Activated naive CD8-positive, alpha-beta T cell treated with anti-CD3 and anti-CD28 coated beads, Interleukin-2, amount 50 U/mL, for 24 hours (primary cell): ENCODE measurements at regions not wholly inside any gene's neighbourhood (a gene's known extent, or its start where the extent isn't known, plus 50 kb on each side); places are given as distances from the start of the nearest gene placed in this dataset.
"Not testable (repeated sequence)": the region's sequence is repeated elsewhere in the genome, so short reads cannot be mapped to it uniquely, and the experiment has no call there.

Experiments used
- ATAC-seq: fragments of 150-1000 bp; cut with Tn5 transposase; one replicate; pipeline ENCODE4 v1.10.0; 2021
- DNase-seq: peaks from one replicate; pipeline ENCODE4 v3.0.0; 2021
- H3K27ac Mint-ChIP-seq: one replicate; pipeline ENCODE4 v1.8.0; 2021; ENCODE audit warnings: mild to moderate bottlenecking, mixed read lengths
- H3K27me3 Mint-ChIP-seq: one replicate; pipeline ENCODE4 v1.8.0; 2021; ENCODE audit warnings: mixed read lengths
- H3K36me3 Mint-ChIP-seq: one replicate; pipeline ENCODE4 v1.8.0; 2021; ENCODE audit warnings: low read depth, mixed read lengths
- H3K4me1 Mint-ChIP-seq: one replicate; pipeline ENCODE4 v1.8.0; 2021; ENCODE audit warnings: mixed read lengths
- H3K4me3 Mint-ChIP-seq: one replicate; pipeline ENCODE4 v1.8.0; 2021; ENCODE audit warnings: mild to moderate bottlenecking, moderate library complexity, mixed read lengths
- H3K9me3 Mint-ChIP-seq: one replicate; pipeline ENCODE4 v1.8.0; 2021; ENCODE audit warnings: mixed read lengths

DNA sequence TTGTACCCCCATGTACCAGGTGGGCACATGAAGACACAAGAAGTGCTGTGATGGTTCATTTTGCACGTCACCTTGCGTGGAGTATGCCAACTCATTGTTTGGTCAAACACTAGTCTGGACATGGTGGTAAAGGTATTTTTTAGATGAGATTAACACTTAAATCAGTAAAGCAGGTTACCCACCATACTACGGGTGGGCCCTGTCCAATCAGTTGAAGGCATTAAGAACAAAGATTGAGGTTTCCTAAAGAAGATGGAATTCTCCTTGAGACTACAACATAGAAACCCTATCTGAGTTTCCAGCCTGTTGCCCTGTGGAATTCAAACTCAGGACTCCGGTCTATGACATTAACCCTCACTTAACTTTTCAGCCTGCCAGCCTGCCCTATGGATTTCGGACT lies 118.4 kb downstream of the RPLP1 start:
- Mint-ChIP-seq H3K36me3 (no peaks in the 10 kb centered on the region), H3K9me3 (no peaks in the 10 kb centered on the region), H3K27ac (no peak overlapping the region), H3K4me1 (peaks cover 25% of the 10 kb centered on the region), H3K4me3 (no peak overlapping the region), H3K27me3 (peaks cover 13% of the 10 kb centered on the region)
- no peak for DNase-seq
- no peak for ATAC-seq

DNA sequence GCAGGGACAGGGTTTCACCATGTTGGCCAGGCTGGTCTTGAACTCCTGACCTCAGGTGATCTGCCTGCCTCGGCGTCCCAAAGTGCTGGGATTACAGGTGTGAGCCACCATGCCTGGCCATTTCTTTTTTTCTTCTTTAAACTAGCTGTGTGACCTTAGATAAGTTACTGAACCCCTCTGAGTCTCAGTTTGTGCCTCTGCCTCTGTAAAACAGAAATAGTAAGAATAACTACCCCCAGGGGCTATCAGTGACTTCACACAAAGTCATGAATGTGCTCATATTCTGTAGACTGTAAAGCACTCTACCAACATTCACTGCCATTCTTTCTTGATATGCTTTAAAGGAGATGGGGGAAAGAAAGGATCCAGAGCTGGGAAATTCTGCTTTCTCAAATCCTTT lies 120.7 kb downstream of the RPLP1 start:
- H3K4me3 Mint-ChIP-seq, ATAC-seq, H3K36me3 Mint-ChIP-seq, DNase-seq, H3K9me3 Mint-ChIP-seq: not testable (repeated sequence)
- H3K27ac Mint-ChIP-seq = peak overlapping the region; percentile 72
- peaks cover 32% of the 10 kb centered on the region for H3K4me1 Mint-ChIP-seq
- H3K27me3 Mint-ChIP-seq = peaks cover 13% of the 10 kb centered on the region

GRCh38 chr15:69573815-69574475 lies 121.3 kb downstream of the RPLP1 start:
- ATAC-seq (peak; percentile 91), DNase-seq (peak; percentile 55)
- Mint-ChIP-seq H3K9me3 (no peaks in the 10 kb centered on the region), H3K27me3 (peaks cover 13% of the 10 kb centered on the region), H3K4me1 (peaks cover 32% of the 10 kb centered on the region), H3K27ac (peak overlapping the region; percentile 72), H3K36me3 (no peaks in the 10 kb centered on the region), H3K4me3 (peak overlapping the region; percentile 3)

GRCh38 chr15:69574506-69574905 lies 121.9 kb downstream of the RPLP1 start:
- Mint-ChIP-seq H3K27me3 (peaks cover 13% of the 10 kb centered on the region), H3K36me3 (no peaks in the 10 kb centered on the region), H3K9me3 (no peaks in the 10 kb centered on the region), H3K4me3 (no peak overlapping the region), H3K4me1 (peaks cover 32% of the 10 kb centered on the region), H3K27ac (peak overlapping the region; percentile 72)
- DNase-seq (no peak), ATAC-seq (peak; percentile 5)

DNA sequence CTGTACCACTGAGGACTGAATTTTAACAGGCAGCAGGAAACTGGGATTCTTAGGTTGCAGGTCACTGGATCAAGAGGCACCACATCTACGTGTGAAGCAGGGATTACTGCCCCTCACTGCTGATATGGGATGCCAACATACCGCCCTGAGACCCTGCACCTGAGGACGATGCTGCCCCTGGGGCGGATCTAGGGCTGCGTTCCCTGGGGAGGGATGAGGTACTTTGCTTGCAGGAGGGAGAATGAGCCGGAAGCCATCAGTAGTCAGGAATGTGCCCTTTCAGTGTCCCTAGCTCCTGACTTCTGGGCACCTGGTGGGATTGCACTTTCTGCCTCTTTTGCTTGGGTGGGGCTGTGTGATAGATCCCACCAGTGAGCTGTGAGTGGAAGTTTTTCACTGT lies 122.8 kb downstream of the RPLP1 start:
- Mint-ChIP-seq H3K4me3 (no peak overlapping the region), H3K4me1 (peaks cover 32% of the 10 kb centered on the region), H3K9me3 (no peaks in the 10 kb centered on the region), H3K27ac (peak overlapping the region; percentile 50), H3K27me3 (peaks cover 12% of the 10 kb centered on the region), H3K36me3 (no peaks in the 10 kb centered on the region)
- DNase-seq = no peak
- ATAC-seq = no peak

- Mint-ChIP-seq H3K36me3 (no peaks in the 10 kb centered on the region), H3K9me3 (no peaks in the 10 kb centered on the region), H3K4me3 (no peak overlapping the region), H3K27ac (peak overlapping the region; percentile 50), H3K27me3 (peaks cover 9% of the 10 kb centered on the region), H3K4me1 (peaks cover 32% of the 10 kb centered on the region)
- DNase-seq = peak; percentile 75
- ATAC-seq = peak; percentile 70
Observed at GRCh38 chr15:69576035-69576526, 123.5 kb downstream of the RPLP1 start.

DNA sequence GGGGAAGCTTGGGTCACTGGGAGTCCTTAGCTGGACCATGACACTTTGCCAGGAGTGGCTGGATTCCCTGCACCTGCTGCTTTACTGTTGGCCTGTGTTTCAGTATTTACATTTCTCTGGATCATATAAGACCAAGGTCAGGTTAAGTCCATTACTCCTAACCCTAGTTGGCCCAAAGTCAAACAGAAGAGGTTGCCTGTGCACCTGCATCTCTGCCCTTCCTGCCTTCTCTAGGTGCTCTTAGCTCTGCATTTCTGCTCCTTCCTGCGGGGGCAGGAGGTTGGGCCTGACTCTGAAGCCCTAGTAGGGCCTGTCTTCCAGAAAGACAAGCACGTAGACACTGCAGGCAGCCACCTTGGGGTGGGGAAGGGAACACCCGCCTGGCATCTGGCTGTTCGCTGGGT lies 124.3 kb downstream of the RPLP1 start:
- Mint-ChIP-seq H3K36me3 (no peaks in the 10 kb centered on the region), H3K4me3 (no peak overlapping the region), H3K4me1 (peaks cover 32% of the 10 kb centered on the region), H3K9me3 (no peaks in the 10 kb centered on the region), H3K27me3 (peaks cover 8% of the 10 kb centered on the region), H3K27ac (no peak overlapping the region)
- DNase-seq (no peak), ATAC-seq (no peak)

- peaks cover 8% of the 10 kb centered on the region for H3K27me3 Mint-ChIP-seq
- peaks cover 32% of the 10 kb centered on the region for H3K4me1 Mint-ChIP-seq
- H3K36me3 Mint-ChIP-seq = no peaks in the 10 kb centered on the region
- H3K27ac Mint-ChIP-seq = no peak overlapping the region
- DNase-seq (no peak), ATAC-seq (no peak)
- no peaks in the 10 kb centered on the region for H3K9me3 Mint-ChIP-seq
- no peak overlapping the region for H3K4me3 Mint-ChIP-seq
Observed at GRCh38 chr15:69577397-69577796, 124.8 kb downstream of the RPLP1 start.

DNA sequence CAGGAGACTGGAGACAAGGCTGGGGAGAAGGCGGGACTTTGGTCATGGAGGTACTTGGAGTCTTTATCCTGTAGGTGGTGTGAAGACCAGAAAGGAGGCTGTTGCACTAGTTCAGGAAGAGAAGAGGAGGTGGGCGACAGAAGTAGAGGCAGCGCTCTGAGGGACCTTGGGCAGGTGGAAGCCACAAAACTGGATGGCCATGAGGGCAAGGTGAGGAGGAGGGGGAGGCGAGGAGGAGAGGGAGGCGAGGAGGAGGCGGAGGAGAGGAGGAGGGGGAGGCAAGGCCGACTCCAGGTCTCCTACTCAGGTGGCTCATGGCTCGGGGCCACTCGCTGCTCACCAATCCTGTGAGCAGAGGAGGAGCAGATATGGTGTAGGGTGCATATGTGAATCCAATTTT lies 125.6 kb downstream of the RPLP1 start:
- Mint-ChIP-seq H3K36me3 (no peaks in the 10 kb centered on the region), H3K9me3 (no peaks in the 10 kb centered on the region), H3K27me3 (peaks cover 6% of the 10 kb centered on the region), H3K4me1 (peaks cover 32% of the 10 kb centered on the region), H3K27ac (no peak overlapping the region), H3K4me3 (no peak overlapping the region)
- no peak for DNase-seq
- no peak for ATAC-seq

DNA sequence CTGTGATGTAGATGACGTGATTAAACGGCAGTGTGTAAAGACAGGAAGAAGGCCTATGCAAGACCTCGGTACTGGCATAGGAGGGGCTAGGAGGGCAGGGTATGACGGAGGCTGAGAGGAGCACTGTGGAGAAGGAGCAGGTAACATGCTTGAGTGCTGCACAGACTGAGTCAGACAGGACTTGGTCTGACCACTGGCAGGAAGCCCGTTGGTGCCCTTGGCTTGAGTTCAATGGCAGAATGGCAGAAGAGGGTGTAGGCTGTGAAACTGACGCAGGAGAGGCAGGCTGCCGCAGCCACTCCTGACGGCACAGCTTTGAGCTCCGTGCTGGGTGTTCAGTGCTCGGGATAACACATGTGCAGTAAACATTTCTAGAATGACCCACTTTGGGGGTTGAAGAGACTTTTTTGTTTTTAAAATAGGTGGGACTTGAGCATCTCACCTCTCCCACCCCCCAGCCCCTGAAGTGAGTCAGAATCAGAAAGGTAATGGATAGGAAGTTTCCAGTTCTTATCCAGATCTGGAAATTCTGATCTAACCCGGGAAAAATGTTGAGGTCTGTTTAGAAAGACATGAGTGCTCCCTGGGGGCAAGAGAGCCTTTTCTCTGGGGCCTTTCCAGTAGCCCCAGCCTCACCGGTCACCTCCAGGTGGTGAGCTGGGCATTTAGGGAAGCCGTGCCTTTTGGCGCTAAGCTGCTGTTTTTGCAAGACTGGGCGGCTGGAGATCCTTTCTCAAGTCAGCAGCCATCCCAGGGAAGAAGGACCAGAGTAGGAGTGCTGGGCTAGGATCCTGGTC lies 126.4 kb downstream of the RPLP1 start:
- Mint-ChIP-seq H3K27me3 (peaks cover 4% of the 10 kb centered on the region), H3K4me1 (peaks cover 31% of the 10 kb centered on the region), H3K4me3 (no peak overlapping the region), H3K27ac (no peak overlapping the region), H3K9me3 (no peaks in the 10 kb centered on the region), H3K36me3 (no peaks in the 10 kb centered on the region)
- no peak for DNase-seq
- no peak for ATAC-seq

- no peak for DNase-seq
- Mint-ChIP-seq H3K27ac (no peak overlapping the region), H3K36me3 (no peaks in the 10 kb centered on the region), H3K27me3 (no peaks in the 10 kb centered on the region), H3K4me1 (peaks cover 23% of the 10 kb centered on the region), H3K4me3 (no peak overlapping the region), H3K9me3 (no peaks in the 10 kb centered on the region)
- ATAC-seq = no peak
Observed at GRCh38 chr15:69579950-69580618, 127.5 kb downstream of the RPLP1 start.

GRCh38 chr15:69583626-69584025 lies 131.0 kb downstream of the RPLP1 start:
- no peaks in the 10 kb centered on the region for H3K27me3 Mint-ChIP-seq
- no peak for ATAC-seq
- H3K4me1 Mint-ChIP-seq = peaks cover 8% of the 10 kb centered on the region
- no peaks in the 10 kb centered on the region for H3K36me3 Mint-ChIP-seq
- no peak overlapping the region for H3K27ac Mint-ChIP-seq
- H3K4me3 Mint-ChIP-seq = no peak overlapping the region
- no peaks in the 10 kb centered on the region for H3K9me3 Mint-ChIP-seq
- DNase-seq = no peak

GRCh38 chr15:69585937-69586336 lies 133.3 kb downstream of the RPLP1 start:
- H3K27me3 Mint-ChIP-seq = no peaks in the 10 kb centered on the region

DNA sequence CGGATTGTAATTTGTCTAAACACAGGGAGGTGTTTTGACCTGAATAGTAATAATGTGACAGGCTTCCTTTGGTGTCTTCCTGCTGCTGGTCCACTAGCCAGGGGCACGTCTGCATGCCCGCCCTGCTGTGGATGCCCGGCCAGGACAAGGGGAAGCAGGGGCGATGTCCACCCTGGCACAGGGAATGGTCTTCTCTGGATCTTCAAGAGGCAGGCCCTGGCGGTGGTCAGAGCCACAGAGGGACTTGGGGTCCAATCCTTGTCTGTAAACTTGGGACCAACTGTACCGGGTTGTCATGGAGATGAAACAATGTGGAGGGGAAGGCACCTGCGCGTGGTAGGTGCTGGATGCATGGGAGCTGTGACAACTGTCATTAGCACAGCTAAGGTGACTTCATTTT lies 134.1 kb downstream of the RPLP1 start:
- Mint-ChIP-seq H3K9me3 (no peaks in the 10 kb centered on the region), H3K36me3 (no peaks in the 10 kb centered on the region), H3K4me3 (no peak overlapping the region), H3K27ac (no peak overlapping the region), H3K27me3 (no peaks in the 10 kb centered on the region), H3K4me1 (peaks cover 8% of the 10 kb centered on the region)
- DNase-seq (no peak), ATAC-seq (no peak)

More at GRCh38 chr15:69585937-69586336, 133.3 kb downstream of the RPLP1 start:
- DNase-seq (no peak), ATAC-seq (no peak)
- Mint-ChIP-seq H3K27ac (no peak overlapping the region), H3K4me1 (peaks cover 8% of the 10 kb centered on the region), H3K36me3 (no peaks in the 10 kb centered on the region), H3K4me3 (no peak overlapping the region), H3K9me3 (no peaks in the 10 kb centered on the region)
